Caco-2 (cell line): ENCODE measurements at regions not wholly inside any gene's neighbourhood (a gene's known extent, or its start where the extent isn't known, plus 50 kb on each side); places are given as distances from the start of the nearest gene placed in this dataset.

Experiments used
- BruUV-seq: library from RNA; stranded (reverse); fragments of 400-500 nt; replicated peaks from 2 replicates; lab custom pipeline; 2021; lab: Mats Ljungman, UMichigan
- CTCF ChIA-PET: fragments of 300-600 bp; sonication (Branson Sonifier 250); formaldehyde crosslinking; loops from one replicate; lab custom pipeline; 2022; ENCODE audit warnings: antibody characterized with exemption; lab: Charles Lee
- POLR2A ChIA-PET: fragments of 300-600 bp; sonication (Branson Sonifier 250); formaldehyde crosslinking; loops from one replicate; lab custom pipeline; 2022; ENCODE audit warnings: antibody characterized with exemption; lab: Charles Lee
- DNase-seq, 2 experiments: peaks; one replicate each; pipeline versions ENCODE4 v3.0.0 to v3.0.0-alpha.2; 2020 to 2022
- H3K27me3 ChIP-seq: replicated peaks from 2 replicates; pipeline ENCODE4 v1.6.0; 2011; ENCODE audit warnings: low read length; ENCODE audit not compliant: control insufficient read depth, insufficient read depth
- H3K36me3 ChIP-seq: 2 replicates; pipeline ENCODE4 v1.5.1; 2011; ENCODE audit warnings: low read length; ENCODE audit not compliant: control insufficient read depth, insufficient read depth
- H3K4me1 ChIP-seq: fragments of 250-450 bp; sonication (Bioruptor Pico); 2 replicates; pipeline ENCODE4 v1.5.1; 2020; ENCODE audit warnings: mild to moderate bottlenecking
- H3K4me3 ChIP-seq: 2 replicates; pipeline ENCODE4 v1.5.1; 2011; ENCODE audit warnings: low read depth, mild to moderate bottlenecking, control low read depth, low read length
- H3K9me3 ChIP-seq: fragments of 250-450 bp; sonication (Bioruptor Pico); 2 replicates; pipeline ENCODE4 v1.5.1; 2020; ENCODE audit warnings: mild to moderate bottlenecking, moderate library complexity
- H3K27ac Mint-ChIP-seq: one replicate; pipeline ENCODE4 v1.8.0; 2022; ENCODE audit warnings: mixed read lengths; ENCODE audit not compliant: unreplicated experiment
- H3K27me3 Mint-ChIP-seq: one replicate; pipeline ENCODE4 v1.8.0; 2022; ENCODE audit warnings: mixed read lengths; ENCODE audit not compliant: insufficient read depth, unreplicated experiment
- H3K36me3 Mint-ChIP-seq: one replicate; pipeline ENCODE4 v1.8.0; 2022; ENCODE audit warnings: mild to moderate bottlenecking, mixed read lengths; ENCODE audit not compliant: insufficient read depth, unreplicated experiment
- H3K4me1 Mint-ChIP-seq: one replicate; pipeline ENCODE4 v1.8.0; 2022; ENCODE audit warnings: low read depth, mixed read lengths; ENCODE audit not compliant: unreplicated experiment
- H3K4me3 Mint-ChIP-seq: one replicate; pipeline ENCODE4 v1.8.0; 2022; ENCODE audit warnings: mild to moderate bottlenecking, moderate library complexity, mixed read lengths; ENCODE audit not compliant: unreplicated experiment
- H3K9me3 Mint-ChIP-seq: one replicate; pipeline ENCODE4 v1.8.0; 2022; ENCODE audit warnings: mixed read lengths; ENCODE audit not compliant: unreplicated experiment
- CTCF ChIP-seq, 2 experiments: fragments of 200-600 bp in 1 of 2; IDR thresholded peaks; 1 replicate in 1 of 2; 2 replicates in 1 of 2; pipeline versions ENCODE4 v1.5.1 to v1.8.0; 2011 to 2022; ENCODE audit warnings: antibody characterized with exemption in 1 of 2, control low read depth in 1 of 2, inconsistent platforms in 1 of 2, low read depth in 1 of 2, low read length in 1 of 2, mild to moderate bottlenecking in 1 of 2, moderate library complexity in 1 of 2; ENCODE audit not compliant: insufficient read depth in 1 of 2, severe bottlenecking in 1 of 2, unreplicated experiment in 1 of 2
- intact Hi-C: fragments of 100-400 bp; cut with micrococcal nuclease; formaldehyde crosslinking; loops from one replicate; pipeline ENCODE4 v1.10.0; 2022; ENCODE audit not compliant: unreplicated experiment

GRCh38 chrX:155767876-155768769 is 113.0 kb upstream of the VAMP7 start:
- Mint-ChIP-seq H3K27ac (no peak overlapping the region), H3K4me1 (peaks cover 6% of the 10 kb centered on the region), H3K36me3 (no peaks in the 10 kb centered on the region), H3K9me3 (no peaks in the 10 kb centered on the region), H3K27me3 (no peaks in the 10 kb centered on the region), H3K4me3 (peak overlapping the region; percentile 77)
- no TSS peak for BruUV-seq
- no peaks in the 10 kb centered on the region for H3K9me3 ChIP-seq
- intact Hi-C loops, result loop anchor here (2.0 kb wide), 1 partner anchor 13 kb away; no protein-coding TSS in a partner anchor
- CTCF ChIA-PET, result no interaction called here
- H3K36me3 ChIP-seq, result no peaks in the 10 kb centered on the region
- POLR2A ChIA-PET, result no interaction called here
- H3K4me1 ChIP-seq, result no peaks in the 10 kb centered on the region
- no peak overlapping the region for H3K4me3 ChIP-seq
- no peaks in the 10 kb centered on the region for H3K27me3 ChIP-seq
- TF ChIP-seq CTCF (IDR thresholded peaks at IDR 0.05; ENCODE audit: insufficient read depth in 1 of 2, low read depth in 1 of 2, low read length in 1 of 2, severe bottlenecking in 1 of 2, unreplicated experiment in 1 of 2), result no peak
- DNase-seq, result no peak

DNA sequence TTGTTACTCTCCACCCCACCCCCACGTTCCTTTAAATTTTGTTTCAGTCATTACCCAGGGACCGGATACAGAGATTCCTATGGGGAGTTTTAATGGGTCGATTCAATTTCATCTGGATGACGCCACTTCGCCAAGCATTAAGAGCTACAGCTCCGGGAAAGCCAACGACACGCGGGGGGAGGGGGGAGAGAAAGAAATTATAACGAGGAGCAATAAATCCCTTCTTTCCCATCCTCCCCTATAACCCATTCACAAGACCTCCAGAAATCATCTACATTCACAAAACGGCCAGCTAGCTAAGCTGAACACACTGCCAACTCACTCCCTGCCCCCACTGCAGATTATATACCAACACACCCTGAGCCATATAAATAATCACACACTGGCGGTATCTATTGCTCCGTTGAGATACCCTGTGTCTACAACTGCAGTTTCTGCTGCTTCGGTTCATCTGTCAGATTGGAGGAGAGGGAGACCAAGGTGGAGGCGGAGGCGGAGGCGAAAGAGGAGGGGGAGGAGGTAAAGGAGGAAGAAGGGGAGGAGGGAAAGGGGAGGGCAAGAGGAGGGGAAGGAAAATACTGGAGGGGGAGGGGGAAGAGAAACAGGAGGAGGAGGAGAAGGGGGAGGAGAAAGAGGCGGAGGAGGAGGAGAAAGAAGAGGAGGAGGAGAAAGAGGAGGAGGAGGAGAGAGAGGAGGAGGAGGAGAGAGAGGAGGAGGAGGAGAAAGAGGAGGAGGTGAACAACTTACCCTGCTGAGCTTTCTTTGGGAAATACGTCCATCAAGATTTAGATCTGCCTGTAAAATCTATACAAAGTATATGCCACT is 113.9 kb upstream of the VAMP7 start:
- Mint-ChIP-seq H3K27me3 (no peaks in the 10 kb centered on the region), H3K36me3 (no peaks in the 10 kb centered on the region), H3K9me3 (no peaks in the 10 kb centered on the region), H3K27ac (no peak overlapping the region), H3K4me3 (peak overlapping the region; percentile 77), H3K4me1 (peaks cover 6% of the 10 kb centered on the region)
- POLR2A ChIA-PET, result no interaction called here
- DNase-seq, result peak; percentile 18 to 68
- no peaks in the 10 kb centered on the region for H3K4me1 ChIP-seq
- no peaks in the 10 kb centered on the region for H3K36me3 ChIP-seq
- H3K4me3 ChIP-seq, result peak overlapping the region; percentile 13
- BruUV-seq, result no TSS peak
- H3K9me3 ChIP-seq, result no peaks in the 10 kb centered on the region
- CTCF ChIA-PET, result no interaction called here
- H3K27me3 ChIP-seq, result no peaks in the 10 kb centered on the region
- intact Hi-C loops, result loop anchor here (2.0 kb wide), 1 partner anchor 14 kb away; no protein-coding TSS in a partner anchor
- TF ChIP-seq CTCF (IDR thresholded peaks at IDR 0.05; ENCODE audit: insufficient read depth in 1 of 2, low read depth in 1 of 2, low read length in 1 of 2, severe bottlenecking in 1 of 2, unreplicated experiment in 1 of 2), result no peak

DNA sequence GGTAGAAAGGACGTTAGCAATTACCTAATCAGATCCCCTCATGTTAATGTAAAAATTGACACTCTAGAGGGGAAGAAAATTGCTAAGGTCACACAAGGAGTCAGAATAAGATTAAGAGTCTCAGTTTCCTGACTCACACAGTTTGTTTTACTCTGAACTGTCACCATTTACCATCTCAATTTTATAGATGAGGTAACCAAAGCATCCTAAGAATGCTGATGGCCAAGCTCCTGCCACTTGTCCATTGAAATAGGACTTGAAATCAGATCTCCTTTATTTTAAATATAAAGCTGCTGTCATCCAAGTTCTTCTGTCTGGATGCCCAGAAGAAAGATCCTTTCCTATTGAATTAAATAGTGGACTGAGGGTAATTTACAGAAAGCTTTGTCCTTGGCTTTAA is 114.8 kb upstream of the VAMP7 start:
- Mint-ChIP-seq H3K27me3 (no peaks in the 10 kb centered on the region), H3K4me3 (no peak overlapping the region), H3K9me3 (no peaks in the 10 kb centered on the region), H3K27ac (no peak overlapping the region), H3K4me1 (peaks cover 6% of the 10 kb centered on the region), H3K36me3 (no peaks in the 10 kb centered on the region)
- Histone ChIP-seq H3K36me3 (no peaks in the 10 kb centered on the region), H3K27me3 (no peaks in the 10 kb centered on the region), H3K4me1 (no peaks in the 10 kb centered on the region), H3K9me3 (no peaks in the 10 kb centered on the region), H3K4me3 (no peak overlapping the region)
- intact Hi-C loops, result loop anchor here (2.0 kb wide), 1 partner anchor 14 kb away; no protein-coding TSS in a partner anchor
- no TSS peak for BruUV-seq
- POLR2A ChIA-PET, result no interaction called here
- no peak for DNase-seq
- TF ChIP-seq CTCF (IDR thresholded peaks at IDR 0.05; ENCODE audit: insufficient read depth in 1 of 2, low read depth in 1 of 2, low read length in 1 of 2, severe bottlenecking in 1 of 2, unreplicated experiment in 1 of 2), result no peak
- CTCF ChIA-PET, result no interaction called here
